Left cardiac atrium (tissue), 4 donors: ENCODE measurements at regions not wholly inside any gene's neighbourhood (a gene's known extent, or its start where the extent isn't known, plus 50 kb on each side); places are given as distances from the start of the nearest gene placed in this dataset.
A peak's percentile ranks its signal among the peaks of the same experiment; 100 is the strongest.
"Not testable (repeated sequence)": the region's sequence is repeated elsewhere in the genome, so short reads cannot be mapped to it uniquely, and the experiment has no call there.

Experiments
- ATAC-seq, 2 donors: fragments of 200-7000 bp; cut with Tn5 transposase; one replicate each; pipeline ENCODE4 v1.9.1; 2020; ENCODE audit warnings: mild to moderate bottlenecking in 2 of 2, moderate library complexity in 2 of 2
- DNase-seq: peaks from one replicate; pipeline ENCODE4 v3.0.0-alpha.2; 2020
- intact Hi-C, 2 donors: fragments of 100-400 bp; cut with DNase I; formaldehyde crosslinking; loops; one replicate each; pipeline versions ENCODE4 v1.14.1 to v1.15.1; 2022 to 2023
- donor health status: DM: no; HTN: yes; CAD: no.
- donor health status: DM: no; HTN: yes; CAD: no; lungs with severe emphysema.
- donor health status: DM: yes; HTN: yes; CAD: no.
- donor health status: Dilated cardiomyopathy.

DNA sequence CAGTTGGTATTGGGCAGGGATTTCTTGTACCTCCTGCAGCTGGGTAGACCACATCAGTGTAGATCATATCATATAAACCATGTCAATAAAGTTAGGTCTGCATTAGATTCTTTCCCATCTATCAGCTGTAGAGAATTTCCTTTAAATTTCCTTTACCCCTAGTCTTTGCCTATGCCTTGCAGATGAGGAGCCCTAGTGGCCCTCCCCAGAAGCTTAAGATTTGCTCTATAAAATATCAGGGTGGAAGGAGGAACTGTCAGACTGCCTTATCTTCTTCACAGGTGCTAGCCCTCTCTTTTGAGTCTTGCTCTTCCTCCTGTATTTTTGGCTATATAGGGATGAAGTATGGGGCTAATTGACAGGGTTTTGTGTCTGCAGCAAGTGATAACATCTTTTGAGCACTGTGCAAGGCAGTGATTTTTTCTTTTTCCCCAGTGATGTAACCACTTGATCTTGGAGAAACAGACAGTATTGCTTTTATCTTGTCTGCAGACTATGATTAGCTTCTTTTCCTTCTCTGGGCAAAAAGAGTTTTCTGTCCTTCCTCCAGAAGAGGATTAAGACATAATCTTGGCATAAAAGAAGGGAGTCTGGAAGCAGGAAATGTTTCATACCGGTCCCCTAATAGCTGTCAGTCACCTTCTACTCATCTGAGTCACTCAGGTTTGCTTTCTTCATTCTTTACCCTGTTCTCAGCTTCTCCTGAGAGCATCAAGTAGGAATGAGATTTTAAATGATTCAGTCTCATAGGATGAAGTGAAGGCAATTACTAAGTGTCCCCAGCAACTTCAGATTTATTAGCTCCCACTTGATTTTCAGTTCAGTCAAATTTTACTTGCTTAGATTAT is 286.4 kb downstream of the CDH19 start:
- intact Hi-C loops = no loop called here
- DNase-seq = no peak
- ATAC-seq = no peak

DNA sequence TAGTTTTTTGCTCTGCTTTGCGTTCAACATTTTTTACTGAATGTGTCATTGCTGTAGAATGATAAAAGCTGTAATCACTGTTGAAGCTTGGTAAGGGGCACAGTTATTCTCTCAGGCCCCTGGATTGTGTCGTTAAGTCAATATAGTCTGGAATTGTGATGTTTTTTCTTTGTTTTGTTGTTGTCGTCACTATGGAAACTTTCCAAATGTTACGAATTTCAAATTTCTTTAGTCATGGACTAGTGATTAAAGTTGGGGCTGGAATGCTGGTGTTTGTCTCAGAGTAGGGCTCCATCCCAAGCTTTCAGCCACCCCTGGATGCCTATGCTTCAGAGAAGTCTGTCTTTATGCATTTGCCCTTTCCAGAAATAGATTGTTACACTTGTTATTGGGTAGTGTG is 287.2 kb downstream of the CDH19 start:
- intact Hi-C loops = no loop called here
- ATAC-seq (no peak), DNase-seq (no peak)

DNA sequence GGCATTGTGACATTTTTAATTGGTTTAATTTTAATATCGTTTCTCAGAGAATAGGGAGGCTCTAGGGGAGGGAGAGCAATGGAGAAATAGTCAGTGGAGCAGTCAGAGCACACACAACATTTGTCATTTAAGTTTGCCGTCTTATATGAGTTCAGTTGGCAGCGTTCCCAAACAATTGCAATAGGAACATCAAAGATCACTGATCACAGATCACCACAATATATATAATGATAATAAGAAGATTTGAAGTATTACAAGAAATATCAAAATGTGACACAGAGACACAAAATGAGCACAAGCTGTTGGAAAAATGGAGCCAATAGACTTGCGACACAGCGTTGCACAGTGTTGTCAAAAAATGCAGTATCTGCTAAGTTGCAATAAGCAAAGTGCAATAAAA is 303.7 kb downstream of the CDH19 start:
- no peak for DNase-seq
- intact Hi-C loops = no loop called here
- ATAC-seq = no peak

DNA sequence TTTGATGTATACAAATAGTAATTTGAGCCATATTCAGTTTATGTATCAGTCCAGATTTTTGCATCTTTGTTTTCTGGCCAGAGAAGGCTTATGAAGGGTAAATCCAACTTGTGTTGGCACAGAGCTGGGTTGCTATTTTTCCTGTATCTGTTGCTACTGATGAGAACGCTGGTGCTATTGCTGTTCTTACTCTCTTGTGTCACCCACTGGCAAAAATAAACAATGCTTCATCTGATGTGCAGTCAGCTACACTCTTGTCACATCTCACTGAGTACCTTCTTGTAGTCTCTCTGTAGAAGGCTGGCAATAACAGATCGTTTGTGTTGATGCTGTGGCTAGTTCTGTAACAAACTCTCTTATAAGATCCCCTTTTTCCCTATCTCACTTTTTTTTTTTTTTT is 323.4 kb downstream of the CDH19 start:
- DNase-seq = no peak
- intact Hi-C loops = no loop called here
- ATAC-seq = peak in 1 of 2 donors; percentile 50

DNA sequence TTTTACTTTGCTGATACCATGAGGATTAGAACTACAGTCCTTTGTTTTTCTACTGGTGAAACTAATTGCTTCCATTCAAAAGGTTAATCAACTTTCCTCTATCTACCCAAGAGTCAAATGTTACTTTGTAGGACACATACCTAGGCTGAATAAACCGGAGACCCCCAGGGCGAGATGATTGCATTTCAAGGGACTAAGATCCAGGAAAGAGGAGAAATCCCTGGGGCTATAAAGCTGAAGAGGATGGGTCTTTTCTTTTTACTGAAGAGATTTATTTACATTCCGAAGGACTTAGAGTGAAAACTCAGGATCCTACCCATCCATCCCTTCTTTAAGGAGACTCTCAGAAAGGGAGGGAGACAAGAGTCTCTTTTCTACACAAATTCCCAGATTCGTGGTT is 331.9 kb downstream of the CDH19 start:
- ATAC-seq (no peak), DNase-seq (no peak)
- intact Hi-C loops = no loop called here

DNA sequence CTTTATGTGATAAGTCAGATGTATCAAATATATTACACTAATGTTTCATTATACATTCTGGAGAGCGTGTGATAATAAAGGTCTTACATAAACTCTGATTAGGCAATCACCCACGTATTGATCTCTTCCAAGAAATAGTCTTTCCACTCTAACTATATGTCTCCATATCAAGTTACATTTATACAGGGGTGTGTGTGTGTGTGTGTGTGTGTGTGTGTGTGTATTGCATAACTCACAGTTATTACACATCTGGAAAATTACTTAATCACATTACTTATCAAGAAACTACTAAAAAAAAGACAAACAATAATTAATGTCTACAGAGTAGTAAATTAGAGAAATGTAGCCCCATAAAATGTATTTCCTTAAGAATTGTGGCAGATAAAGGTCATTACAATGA is 339.8 kb downstream of the CDH19 start:
- DNase-seq (no peak), ATAC-seq (no peak)
- intact Hi-C loops = no loop called here

DNA sequence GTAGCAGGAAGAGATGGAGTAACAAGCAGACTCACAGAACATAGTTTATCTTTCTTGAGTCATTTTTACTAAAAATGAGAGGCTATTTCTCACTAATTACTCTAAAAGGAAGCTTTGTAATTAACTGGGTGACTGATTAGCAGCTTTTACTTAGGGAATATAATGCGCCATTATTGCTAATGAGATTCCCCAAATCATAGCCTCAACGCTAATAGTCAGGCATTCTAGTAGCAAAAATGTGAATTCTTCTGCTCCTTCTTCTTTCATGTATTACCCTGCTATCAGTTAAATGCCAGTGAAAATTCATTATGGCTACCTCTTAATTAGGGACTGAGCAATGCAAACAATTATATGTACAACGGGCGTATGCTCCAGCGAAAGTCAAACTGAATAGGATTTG is 349.8 kb downstream of the CDH19 start:
- DNase-seq (no peak), ATAC-seq (no peak)
- intact Hi-C loops = no loop called here

DNA sequence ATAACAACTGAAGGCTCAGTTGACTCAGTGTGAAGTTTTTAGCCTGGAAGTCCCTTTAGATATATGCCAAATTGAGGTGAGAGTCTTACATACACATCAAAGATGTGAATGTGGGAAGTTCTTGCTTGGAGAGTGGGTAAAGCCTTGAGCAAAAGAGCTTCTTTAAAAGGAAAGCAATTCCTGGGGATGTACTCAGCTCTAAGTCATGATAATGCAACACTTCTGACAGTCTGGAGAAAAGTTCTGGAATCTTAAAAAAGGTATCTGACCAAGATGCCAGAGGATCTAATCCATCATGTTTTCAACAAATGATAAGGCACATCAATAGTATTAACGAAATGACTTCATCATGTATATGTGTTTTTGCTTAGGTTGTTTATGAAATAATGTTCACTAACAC is 351.2 kb downstream of the CDH19 start:
- DNase-seq (no peak), ATAC-seq (peak in 1 of 2 donors; percentile 54)
- intact Hi-C loops = no loop called here

DNA sequence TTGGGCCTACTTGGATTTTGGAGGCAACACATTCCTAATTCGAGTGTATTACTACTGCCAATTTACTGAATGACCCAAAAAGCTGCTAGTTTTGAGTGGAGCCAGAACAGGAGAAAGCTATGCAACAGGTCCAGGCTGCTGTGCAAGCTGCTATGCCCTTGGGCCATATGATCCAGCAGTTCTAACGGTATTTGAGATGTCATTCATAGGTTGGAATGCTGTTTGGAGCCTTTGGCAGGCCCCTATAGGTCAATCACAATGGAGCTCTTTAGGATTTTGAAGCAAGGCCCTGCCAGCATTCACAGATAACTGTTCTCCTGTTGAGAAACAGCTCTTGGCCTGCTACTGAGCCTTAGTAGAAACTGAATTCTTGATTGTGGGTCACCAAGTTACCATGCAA is 368.7 kb downstream of the CDH19 start:
- intact Hi-C loops = no loop called here
- ATAC-seq (no peak), DNase-seq (no peak)

DNA sequence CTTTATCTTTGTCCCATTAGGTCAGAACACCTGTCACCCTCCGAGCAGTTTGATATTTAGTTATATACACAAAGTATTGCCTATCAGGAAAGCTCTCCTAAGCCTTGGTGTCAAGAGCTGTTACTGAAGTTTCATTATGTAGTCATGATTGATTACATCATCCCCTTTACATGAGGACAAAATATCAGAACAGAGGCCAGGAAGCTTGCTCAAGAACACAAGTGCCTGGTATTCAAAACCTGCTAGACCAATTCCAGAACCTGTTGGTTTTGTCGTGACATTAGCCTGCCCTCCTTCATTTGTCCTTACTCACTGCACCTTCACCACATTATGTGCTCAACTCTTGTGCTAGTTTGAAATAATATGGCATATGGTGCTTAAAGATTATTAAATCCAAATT is 377.1 kb downstream of the CDH19 start:
- ATAC-seq (no peak), DNase-seq (no peak)
- intact Hi-C loops = no loop called here

DNA sequence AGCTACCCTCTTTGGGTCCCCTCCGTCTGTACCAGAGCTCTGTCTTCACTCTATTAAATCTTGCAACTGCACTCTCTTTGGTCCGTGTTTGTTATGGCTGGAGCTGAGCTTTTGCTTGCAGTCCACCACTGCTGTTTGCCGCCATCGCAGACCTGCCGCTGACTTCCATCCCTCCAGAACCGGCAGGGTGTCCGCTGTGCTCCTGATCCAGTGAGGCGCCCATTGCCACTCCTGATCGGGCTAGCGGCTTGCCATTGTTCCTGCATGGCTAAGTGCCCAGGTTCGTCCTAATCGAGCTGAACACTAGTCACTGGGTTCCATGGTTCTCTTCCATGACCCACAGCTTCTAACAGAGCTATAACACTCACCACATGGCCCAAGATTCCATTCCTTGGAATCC is 380.6 kb downstream of the CDH19 start:
- DNase-seq, intact Hi-C loops, ATAC-seq: not testable (repeated sequence)

DNA sequence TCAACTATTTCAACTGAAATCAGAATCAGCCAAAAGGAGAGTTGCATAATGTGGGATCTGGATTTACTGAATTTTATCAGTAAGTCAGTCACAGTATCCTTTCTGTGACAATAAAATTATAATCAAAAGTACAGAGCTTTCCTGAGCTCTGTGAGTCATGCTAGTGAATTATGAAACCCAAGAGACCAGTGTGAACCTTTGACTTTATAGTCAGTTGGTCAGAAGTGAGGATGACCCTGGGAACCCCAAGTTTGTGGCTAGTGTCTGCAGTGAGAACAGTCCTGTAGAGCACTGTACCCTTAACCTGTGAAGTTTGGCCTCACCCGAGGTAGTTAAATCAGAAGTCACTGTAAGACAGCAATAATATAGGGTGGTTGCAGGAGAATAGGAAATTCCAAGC is 381.7 kb downstream of the CDH19 start:
- intact Hi-C loops = no loop called here
- no peak for DNase-seq
- no peak for ATAC-seq

DNA sequence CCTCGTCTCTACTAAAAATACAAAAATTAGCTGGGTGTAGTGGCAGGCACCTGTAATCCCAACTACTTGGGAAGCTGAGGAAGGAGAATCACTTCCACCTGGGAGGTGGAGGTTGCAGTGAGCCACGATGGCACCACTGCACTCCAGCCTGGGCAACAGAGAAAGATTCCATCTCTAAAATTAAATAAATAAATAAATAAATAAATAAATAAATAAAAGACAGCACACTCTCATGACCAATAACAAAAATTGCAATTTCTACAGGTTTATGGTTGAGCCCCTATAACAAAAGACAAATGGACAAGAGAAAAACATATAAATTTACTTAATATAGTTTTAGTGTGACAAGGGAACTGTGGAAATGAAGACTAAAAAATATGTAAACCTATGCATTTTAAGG is 384.1 kb downstream of the CDH19 start:
- DNase-seq (no peak), ATAC-seq (no peak)
- intact Hi-C loops = no loop called here

DNA sequence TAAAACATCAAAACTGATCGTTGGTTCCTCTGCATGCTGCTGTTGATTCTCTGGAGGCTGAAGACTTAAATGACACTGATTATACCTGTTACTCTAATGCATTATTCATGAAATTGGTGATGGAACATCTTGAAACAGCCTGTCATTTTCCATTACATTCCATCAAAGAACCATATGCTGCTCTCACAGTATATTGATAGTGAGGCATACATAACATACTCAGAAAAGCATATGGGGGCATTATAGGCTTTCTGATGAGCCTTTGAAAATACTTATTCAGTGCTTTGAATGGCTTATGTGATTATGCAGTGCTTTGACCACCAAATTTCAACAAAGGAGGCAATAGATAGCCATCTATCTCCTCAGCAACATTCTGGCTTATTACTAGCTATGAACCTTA is 392.1 kb downstream of the CDH19 start:
- DNase-seq (no peak), ATAC-seq (no peak)
- intact Hi-C loops = no loop called here

DNA sequence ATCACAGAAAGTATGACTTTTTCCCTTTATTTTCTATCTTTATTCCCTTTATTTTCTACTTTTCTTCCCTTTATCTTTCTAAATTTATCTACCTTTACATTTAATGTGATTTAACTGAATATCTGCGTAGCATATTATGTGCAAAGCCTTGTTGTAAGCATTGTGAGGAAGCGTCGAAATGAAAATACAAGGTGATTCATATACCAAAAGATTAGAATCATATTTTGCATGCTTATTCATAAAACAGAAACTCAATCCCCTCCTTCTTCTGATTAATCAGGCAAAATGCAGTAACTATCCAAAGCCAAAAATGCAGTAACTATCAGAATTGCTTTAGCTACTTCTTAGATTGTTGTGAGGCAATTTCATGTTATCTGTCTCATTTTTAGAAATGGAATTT is 393.0 kb downstream of the CDH19 start:
- no peak for DNase-seq
- intact Hi-C loops = no loop called here
- ATAC-seq = no peak

DNA sequence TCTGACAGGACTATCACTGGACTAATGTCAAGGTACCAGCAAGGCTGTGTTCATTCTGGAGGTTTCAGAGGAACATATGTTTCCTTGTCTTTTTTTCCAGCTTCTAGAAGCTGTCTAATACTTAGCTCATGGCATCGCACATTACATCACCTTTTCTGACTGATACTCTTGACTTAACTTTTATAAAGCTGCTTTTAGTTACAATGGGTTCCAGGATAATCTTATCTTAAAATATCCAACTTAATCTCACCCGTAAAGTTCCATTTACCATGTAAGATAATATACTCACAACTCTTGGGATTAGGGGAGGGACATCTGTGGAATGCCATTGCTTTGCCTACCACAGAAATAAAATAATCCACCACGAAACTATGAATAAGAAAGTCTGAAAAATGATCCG is 394.2 kb downstream of the CDH19 start:
- ATAC-seq (no peak), DNase-seq (no peak)
- intact Hi-C loops = no loop called here

DNA sequence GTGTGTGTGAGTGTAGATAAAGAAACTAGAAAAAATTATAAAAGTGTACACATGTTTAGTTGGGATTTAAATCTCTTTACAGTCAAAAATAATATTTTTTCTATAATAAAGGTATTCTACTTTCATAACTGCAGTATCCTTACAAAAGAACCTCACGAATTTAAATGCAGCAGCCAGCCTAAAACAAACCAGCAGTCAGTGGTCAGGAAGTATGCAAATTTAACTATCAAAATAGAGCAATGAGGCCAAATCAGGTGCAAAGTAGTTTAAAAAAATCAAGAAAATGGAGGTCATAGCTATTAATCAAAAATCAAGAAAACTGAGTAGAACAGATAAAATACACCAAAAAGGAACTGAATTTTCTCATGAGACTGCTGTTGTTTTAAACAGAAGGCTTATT is 407.1 kb downstream of the CDH19 start:
- DNase-seq (no peak), ATAC-seq (no peak)
- intact Hi-C loops = no loop called here

DNA sequence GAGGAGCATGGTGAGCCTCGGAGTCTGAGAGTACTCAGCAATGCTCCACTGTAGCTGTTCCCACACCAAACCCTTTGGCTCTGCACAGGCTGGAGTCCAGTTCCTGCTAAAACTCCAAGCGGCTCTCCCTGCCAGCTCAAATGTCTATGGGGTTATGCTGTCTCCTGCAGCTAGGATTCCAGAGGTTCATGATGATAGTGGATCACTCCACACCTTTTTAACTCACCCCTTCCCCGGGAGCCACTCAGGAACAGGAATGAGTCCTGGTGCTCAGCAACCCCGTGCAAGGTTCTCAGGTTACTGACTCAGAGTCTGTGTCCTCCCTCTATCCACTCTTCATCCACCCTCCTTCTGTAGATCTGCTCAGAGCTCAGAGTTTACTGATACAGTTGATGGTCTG is 410.0 kb downstream of the CDH19 start:
- DNase-seq (no peak), ATAC-seq (no peak)
- intact Hi-C loops = no loop called here

DNA sequence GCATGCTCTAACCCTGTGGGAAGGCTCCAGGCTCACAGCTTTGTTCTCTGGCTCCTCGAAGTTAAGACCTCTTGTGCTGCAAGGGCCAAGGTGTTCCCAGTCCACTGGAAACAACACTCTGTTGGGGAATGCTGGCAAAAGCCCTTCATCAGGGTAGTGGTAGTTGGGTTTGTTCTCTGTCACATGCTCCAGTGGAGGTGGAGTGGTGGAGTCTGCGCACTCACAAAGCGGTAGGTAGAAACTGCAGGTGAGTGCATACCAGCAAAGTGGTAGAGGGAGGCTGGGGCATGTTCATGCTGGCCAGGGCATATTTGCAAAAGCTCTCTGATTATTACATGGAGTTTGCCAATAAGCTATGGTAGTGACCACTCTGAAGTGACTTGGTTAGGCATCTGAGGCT is 410.5 kb downstream of the CDH19 start:
- ATAC-seq (no peak), DNase-seq (no peak)
- intact Hi-C loops = no loop called here

DNA sequence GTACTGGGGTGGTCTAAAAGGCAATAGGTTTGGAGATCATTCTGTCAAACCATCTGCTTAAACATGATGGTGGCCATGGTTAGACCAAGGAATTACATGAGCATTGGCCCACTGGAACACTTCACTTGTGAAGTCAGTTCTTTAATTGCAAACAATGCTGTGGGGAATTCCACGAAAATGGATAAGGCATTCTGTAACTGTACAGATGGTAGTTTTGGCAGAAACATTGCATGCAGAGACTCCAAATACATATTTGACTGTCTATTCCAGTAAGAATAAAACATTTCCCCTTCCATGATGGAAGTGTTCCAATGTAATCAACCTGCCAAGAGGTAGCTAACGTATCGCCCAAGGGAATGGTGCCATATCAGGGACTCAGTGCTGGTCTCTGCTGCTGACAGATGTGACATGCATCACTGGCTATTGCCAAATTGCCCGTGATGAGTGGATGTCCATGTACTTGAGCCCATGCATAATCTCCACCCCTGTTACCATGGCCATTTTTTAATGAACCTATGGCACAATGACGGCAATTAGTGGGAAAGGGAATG is 417.9 kb downstream of the CDH7 start:
- DNase-seq (no peak), ATAC-seq (no peak)
- intact Hi-C loops = no loop called here
